Endometrium (tissue), 2 donors: ENCODE measurements at regions not wholly inside any gene's neighbourhood (a gene's known extent, or its start where the extent isn't known, plus 50 kb on each side); places are given as distances from the start of the nearest gene placed in this dataset.

Experiments used
- FAIRE-seq: peaks from 2 replicates; lab custom pipeline; 2012; peaks lifted over from hg19 to GRCh38; lab: Jason Lieb, UNC
- donor health status: control.
- donor health status: control.

DNA sequence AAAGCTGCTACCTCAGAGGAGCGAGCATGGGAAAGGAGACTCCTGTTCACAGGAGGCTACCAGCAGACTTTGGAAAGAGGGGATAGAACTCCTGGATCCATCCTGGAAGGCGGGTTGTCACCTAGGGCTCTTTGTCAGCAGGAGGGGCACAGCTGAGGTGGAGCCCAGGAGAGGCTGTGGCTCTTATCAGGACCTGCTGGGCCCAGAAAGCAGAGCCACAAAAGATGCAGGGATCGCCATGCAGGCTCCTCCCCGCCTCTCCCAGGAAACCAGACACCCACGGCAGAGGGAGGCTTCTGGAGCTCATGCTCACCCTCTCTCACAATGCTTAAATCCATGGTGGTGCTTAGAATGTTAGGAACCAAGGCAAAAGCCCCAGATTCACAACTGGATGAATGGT is 994.2 kb downstream of the UQCRFS1 start:
- no peak for FAIRE-seq

DNA sequence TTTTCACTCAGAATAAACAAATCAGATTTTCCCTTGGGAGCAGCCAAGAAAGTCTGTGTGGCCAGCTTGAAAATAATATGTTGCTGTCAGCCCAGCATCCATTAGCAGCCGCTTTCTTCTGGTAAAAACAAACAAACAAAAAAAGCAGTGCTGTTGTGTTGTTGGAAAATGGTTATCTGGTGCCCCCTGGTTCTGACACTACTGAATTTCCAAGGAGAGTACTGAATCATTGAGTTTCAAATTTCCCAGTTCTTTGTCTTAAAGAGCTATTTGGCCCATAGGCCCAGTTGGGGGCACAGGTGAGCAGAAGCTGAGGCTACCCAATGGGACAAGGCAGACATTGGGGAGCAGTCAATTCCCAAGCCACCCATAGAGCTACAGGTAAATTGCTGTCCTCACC is 995.9 kb downstream of the UQCRFS1 start:
- FAIRE-seq, result no peak

DNA sequence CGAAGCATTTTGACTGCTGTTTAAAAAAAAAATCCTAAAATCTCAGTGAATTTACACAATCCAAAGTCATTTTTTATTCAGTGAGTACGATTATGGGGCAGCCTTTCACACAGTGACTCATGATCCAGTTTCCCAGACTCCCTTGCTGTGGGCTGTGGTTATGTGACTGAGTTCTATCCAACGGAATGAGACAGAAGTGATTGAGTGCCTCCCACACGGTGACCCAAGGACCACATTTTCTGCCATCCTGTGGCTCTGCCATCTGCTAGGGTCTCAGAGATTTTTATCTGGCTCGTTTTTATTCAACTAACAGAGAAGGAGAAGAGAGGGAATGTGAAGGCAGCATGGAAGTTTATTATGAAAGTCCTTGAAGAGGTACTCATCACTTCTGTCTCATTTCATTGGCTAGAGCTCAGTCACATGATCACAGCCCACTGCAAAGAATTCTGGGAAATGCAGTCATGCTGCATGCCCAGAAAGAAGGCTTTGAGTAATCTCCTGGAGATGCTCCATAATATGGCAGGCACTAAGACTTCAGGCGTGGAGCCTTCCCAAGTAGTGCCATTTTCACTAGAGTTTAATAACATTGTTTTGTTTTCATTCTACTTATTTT is 999.4 kb downstream of the UQCRFS1 start:
- no peak for FAIRE-seq

DNA sequence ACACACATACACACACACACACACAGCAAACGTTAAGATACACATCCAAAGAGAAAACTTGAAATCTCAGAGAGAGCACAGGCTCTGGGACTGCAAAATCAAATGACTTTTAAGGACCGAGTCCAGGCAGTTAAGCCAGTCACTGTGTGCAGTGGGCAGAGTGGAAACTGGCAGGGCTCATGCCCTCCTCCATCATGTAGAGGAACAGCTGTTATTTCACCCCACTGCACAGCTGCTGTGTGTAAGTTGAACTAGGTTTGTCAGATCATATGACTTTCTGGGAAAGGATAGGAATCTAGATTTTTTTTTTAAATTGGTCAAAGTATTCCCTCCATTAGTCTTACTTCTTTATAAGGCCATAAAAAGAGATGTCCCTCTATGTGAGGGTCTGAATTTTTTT is 1002.1 kb downstream of the UQCRFS1 start:
- no peak for FAIRE-seq

DNA sequence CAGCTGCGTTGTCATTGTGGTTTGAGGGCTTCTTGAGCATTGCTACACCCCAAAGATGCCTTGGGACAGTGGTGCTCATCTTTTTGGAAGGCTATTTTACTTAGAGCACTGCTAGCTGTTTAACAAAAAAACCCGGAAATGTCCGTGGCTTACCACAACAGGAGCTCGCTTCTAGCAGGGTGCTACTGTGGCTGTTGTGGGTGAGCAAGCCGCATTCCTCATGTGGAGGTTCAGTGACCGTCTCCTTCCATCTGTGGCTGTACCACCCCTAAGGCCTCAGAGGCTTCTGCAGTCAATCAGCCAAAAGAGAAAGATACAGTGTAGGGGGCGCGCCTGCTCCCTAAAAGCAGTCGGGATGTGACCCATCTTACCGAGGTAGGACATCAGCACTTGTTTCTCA is 1004.2 kb downstream of the UQCRFS1 start:
- FAIRE-seq, result no peak

DNA sequence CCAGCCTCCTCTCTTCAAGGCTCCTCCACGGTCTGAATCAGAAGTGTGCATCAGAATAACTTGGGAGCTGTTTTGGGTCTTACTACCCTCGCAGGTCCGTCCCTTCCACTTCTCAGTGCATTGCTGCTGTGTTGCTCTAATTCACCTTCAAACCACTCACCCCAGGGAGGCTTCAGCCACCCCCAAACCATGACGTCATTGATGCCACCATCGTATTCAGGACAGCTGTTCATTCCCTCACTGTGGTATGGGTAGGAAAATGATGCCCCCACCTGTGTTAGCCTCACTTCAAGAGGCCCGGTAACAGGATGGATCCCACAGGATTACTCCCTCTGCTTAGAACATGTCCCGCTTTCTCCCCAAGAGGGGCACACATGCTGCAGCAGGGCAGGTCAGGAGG is 1005.7 kb downstream of the UQCRFS1 start:
- FAIRE-seq, result no peak

DNA sequence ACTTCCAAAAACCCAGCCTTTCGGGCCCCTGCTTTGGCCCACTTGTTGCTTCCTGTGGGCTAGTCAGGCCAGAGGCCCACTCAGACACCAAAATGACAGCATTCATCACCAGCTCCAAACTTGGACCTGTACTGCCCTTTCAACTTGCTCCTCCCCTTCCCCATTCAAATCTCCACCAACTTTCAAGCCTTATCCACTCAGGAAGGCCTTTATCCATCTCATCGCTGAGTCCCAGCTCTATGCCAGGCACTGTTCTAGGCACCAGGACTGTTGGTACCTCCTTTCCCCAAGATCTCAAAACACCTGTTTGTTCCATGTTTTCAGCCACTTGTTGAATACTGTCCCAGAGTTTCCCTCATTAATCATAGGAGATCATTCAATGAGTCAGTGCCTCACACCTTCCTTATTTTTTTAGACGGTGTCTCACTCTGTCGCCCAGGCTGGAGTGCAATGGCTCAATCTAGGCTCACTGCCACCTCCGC is 1011.4 kb downstream of the UQCRFS1 start:
- no peak for FAIRE-seq

DNA sequence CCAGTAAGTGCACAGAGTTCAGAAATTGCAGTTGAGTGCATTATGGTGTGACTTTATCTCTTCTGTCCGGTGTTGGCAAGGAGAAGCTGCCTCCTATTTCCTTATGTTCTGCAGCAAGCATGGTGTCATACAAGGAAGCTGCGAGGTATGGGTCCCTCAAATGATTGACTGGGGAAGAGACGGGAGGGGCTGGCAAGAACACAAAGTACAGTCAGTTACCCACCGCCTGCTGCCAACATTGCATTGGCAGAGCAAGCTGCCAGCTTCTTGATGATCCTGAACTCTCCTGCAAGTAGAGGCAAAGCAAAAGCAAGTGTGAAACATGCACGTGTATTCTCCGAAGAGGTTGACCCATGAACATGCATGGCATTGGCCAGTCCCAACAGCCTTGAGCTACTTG is 1013.6 kb downstream of the UQCRFS1 start:
- no peak for FAIRE-seq

DNA sequence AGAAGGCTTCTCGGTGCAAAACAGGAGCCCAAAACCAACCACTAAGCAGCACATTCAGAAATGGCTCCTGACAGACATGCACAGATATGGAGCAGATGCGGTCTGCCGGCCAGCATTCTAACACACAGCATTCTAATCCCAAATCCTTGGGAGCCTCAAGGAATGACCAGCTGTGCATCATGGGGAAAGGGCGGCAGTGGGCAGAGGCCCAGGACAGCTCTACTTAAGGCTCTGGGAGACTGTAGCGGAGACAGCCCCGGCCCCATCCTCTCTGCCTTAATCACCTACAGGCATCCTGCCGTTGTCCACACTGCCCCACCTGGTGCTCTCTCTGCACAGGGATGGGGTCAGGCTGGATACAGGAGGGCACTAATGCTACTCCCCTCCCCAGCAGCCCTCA is 1016.0 kb downstream of the UQCRFS1 start:
- FAIRE-seq, result no peak

DNA sequence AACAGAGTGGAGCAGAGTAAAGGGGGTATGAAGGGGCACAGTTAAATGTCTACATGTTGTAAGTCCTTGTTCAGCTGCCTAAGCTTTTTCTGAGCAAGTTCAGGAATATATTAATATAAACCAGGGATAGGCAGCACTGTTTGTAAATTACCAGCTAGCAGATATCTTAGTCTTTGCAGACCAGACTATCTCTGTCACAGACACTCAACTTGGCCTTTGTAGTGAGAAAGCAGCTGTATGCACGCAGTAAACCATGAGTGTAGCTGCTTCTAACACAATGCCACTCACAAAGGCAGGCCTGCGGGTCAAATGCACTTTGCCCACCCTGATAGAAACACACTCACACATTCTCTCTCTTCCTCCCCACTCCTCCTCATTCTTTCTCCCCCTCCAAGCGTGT is 1016.9 kb downstream of the UQCRFS1 start:
- FAIRE-seq, result no peak

DNA sequence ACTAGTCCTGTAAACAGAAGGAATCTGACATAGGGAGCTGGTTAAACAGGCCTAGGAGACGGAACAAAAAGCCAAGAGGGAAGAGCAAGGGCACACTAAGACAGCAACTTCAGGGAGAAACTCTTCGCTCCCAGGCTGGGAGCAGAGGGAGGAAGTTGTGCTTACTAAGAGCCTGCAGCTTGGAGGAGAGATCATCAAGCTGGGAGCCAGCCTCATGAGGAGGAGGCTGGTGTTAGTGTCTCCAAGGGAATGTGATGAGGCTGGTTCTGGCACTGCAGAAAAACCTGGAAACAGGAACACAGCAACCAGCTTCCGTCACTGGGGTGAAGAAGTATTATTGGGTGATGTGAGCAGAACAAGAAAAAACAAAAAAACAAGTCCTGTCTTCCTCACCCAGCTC is 1027.3 kb downstream of the UQCRFS1 start:
- no peak for FAIRE-seq

DNA sequence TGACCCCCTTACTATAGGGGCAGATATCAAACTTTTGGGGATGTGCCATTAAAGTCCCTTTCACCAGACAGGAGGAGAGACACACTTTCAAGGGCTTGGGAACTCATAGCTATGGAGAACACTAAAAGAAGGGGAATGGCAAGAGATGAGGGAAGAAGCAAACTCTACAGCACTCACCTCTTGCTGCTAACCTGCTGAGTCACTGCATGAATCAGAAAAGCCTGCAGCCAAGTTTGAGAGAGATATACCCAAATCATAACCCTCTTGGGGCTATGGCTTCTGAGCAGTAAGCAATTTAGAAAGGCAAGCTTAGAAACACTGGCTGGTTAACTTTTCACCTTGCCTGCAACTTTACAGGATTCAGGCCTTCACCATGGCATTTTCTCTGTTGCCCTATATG is 1028.0 kb downstream of the UQCRFS1 start:
- FAIRE-seq, result no peak

DNA sequence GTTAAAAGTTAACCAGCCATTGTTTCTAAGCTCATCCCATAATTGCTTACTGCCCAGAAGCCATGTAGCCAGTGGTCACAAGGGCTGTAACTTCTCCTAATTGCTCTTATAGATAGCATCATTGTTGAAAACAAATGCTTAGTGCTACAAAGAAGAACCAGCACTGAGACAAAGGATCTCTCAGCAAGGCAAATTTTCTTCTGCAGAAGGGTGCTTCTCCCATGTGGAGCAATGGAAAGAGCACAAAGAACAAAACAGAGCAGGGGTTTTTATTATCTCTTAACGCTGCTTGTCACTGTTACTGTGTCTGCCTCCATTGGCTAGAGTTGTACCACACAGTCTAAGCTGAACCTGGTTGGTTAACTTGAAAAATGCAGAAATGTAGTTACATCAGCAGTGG is 1036.8 kb downstream of the UQCRFS1 start:
- FAIRE-seq, result no peak

DNA sequence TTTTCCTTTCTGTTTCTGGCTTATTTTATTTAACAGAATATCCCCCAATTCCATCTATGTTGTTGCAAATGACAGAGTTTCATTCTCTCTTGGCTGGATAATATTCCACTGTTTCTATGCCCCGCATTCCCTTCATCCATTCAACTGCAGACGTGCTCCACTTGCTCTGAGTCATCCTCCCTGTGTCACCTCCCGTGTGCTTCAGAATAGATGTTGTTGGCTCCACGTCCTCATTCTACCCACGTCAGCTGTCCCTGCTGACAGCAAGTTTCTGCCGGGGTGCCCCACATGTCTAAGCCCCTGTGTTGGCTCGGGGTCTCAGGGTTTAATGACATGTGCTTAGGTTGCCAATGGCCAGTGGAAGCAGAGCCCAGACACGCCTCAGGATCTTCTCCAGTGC is 1041.0 kb downstream of the UQCRFS1 start:
- FAIRE-seq, result no peak

DNA sequence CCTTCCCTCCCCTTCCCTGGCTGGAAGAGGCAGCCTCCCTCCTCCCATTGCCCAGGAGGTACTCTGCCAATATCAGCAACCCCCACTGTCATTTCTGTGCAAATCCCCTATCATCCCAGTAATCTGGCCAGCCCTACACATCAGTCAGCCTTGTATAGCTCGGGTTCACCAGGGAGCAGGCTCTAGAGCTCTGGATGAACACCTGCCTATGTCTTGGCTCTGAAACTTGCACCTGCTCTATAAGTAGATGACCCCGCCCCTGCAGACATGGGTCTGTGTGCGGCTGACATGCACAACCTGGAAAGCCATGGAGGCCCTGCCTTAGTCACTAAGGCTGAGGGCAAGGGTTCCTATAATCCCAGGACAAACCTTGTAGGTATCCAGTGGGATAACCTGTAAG is 1042.9 kb downstream of the UQCRFS1 start:
- no peak for FAIRE-seq

DNA sequence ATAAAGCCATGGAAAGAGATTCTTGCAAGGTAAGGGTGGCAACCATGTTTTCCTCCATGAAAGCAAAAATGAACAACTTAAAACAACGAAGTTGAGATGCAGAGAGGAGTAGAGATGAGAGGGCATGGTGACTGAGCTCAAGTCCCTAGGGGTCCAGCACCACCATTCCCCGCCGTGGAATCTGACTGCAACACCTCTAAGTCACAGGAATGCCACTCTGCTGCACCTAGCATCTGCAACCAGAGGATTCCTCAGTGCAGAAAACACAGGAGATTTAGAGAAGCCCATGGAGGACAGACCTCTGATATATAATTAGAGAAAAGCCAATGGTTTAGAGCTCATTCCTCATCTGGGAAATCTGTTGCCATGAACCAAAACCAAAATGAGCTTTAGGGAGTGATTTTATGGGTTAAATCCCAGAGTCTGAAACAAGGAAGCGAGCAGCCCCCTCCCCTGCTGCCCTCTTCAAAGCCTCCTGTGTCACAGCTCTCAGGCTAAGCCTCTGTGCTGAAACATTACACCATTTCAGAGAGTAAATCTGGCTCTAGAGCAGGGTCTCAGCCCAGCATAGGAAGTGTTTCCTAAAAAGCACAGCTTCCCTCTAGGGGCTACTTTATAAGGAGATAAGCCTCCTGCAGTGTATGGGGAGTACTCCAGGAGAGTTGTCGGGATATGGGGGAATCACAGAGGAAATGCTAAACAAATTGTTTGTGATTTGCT is 1043.6 kb downstream of the UQCRFS1 start:
- FAIRE-seq, result no peak

DNA sequence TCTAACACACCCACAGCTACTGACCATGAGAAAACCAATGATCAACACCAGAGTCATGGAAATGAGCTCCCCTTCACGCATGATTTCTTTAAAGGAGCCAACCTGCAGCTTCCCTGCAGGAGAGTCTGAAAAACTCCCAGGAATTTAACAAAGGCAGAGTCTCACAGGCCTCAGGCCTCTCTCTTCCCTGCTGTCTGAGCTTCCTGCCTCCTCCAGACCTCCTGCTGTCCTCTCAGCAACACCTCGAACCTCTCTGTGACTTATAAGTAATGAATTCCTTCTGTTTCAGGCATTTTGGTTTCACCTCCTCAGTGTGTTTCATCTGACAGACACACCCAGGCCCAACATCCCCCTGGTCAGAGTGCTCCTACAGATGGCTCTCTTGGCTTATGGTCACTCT is 1044.4 kb downstream of the UQCRFS1 start:
- no peak for FAIRE-seq

DNA sequence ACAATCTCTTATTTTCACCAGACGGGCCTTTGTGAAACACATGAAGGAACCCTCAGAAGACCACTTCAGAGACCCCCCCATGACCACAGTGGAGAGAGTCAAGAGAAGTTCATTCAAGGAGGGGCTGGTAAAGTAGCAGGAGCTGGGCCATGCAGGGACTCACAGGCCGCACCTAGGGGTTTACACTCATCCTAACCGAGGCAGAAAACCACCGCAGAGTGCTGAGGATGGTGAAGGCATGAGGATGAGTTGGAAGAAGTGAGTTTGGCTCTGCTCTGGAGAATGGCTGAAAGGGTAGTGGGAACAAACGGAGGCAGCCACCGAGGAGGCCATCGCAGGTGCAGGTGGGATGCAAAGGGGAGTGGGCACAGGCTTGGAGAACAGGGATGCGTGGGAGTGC is 1046.9 kb downstream of the UQCRFS1 start:
- FAIRE-seq, result no peak

DNA sequence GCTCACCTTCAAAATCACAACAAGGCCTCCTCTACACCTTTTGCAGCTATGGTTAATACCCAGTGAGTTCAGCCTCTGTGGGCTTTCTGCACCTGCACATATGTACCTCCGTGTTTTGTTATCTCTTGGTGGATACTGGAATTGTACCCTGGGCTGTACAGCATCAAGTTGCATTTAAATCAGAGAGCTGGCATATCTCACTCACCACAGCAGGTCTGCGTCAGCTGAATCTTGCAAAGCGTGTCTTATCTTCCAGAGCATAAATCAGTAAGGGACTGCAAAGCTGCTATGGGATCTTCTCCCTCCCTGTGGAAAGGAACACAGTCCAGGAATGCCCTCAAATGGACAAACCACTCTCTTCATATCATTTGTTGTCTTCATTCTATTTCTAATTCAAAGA is 1048.7 kb downstream of the UQCRFS1 start:
- no peak for FAIRE-seq

DNA sequence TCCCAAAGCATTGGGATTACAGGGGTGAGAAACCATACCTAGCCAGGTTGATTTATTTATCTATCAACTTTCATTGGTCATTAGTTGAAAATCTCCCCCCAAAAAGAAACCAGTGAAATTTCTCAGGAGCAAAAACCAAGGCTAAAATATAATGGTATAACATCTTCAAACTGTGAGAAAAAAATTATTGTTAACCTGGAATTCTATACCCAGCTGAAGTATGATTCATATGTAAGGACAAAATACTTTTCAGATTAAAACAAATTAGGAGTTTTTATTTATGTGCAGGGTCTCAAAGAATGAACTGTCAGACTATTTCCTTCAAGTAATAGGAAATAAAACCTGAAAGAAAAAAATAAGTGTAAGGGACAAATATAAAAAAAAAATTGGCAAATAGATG is 1053.9 kb downstream of the UQCRFS1 start:
- no peak for FAIRE-seq

DNA sequence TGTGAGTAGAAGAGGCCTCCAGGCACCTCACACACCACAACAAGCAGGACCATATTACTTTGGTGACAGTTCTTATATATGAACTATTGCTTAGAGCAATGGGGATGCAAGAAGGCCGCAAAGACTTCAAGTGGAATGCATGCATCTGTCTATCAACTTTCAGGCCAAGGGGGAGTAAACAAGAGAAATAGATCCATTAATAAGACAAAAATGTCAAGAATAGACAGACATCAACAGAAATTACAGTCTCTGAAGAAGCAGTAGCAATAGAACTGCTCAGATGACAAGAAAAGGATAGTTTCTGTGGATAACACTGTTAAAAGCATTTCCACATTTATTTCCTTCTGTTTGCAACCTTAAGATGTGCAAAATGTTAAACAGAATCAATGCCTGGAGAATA is 1057.7 kb downstream of the UQCRFS1 start:
- no peak for FAIRE-seq

DNA sequence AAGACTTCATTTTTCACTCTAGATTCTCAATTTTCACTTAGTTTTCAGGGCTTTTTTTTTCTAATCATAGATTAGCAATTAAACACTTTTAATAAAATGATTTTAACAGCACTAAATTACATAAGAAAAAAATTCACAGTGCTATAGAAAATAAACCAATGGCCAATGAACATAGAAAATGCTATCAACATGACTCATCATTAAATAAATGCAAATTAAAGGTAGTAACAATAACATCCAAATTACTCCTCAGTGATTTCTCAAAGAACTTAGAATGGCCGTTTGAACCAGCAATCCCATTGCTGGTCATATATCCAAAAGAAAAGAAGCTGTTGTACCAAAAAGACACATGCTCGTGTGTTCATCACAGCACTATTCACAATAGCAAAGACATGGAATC is 1058.9 kb downstream of the UQCRFS1 start:
- FAIRE-seq, result no peak

DNA sequence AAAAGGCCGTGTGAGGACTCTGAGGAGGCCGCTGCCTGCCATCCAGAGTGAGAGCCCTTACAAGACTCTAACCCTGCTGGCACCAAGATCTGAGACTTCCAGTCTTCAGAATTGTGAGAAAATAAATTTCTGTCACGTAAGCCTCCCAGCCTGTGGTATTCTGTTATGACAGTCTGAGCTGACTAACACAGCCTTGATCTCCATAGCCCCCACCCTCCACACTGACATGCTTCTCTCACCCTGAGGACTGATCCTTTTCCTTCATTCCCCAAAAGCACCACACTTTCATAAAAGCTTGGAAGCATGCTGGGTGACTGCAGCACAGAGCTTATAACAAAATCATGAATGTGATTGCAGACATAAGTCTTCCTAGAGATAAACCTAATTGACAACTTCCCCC is 1059.8 kb downstream of the UQCRFS1 start:
- no peak for FAIRE-seq

DNA sequence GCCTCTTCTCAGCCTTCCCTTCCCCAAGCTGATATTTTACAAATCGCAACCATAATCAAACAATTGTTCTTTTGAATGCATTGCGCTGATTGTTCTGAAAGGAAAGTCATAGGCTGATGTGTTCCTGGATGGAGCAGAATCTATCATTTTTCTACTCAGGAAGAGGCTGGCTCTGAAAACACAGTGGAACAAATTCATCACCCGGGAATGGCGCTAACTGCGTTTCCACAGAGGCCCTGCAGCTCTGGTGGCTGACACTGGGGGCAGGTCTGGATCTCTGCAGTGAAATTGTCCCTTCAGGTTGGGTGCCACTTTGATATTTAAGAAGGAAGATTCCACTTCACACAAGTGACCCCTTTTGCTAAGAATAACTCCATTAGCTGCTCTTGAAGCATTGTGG is 1060.8 kb downstream of the UQCRFS1 start:
- FAIRE-seq, result no peak
